OCI-LY1 (cell line): ENCODE measurements at regions not wholly inside any gene's neighbourhood (a gene's known extent, or its start where the extent isn't known, plus 50 kb on each side); places are given as distances from the start of the nearest gene placed in this dataset.

Source experiments
- H2AFZ ChIP-seq: fragments of 200-600 bp; sonication (generic), shearing (Covaris generic); 2 replicates; pipeline ENCODE4 v1.6.0; 2014; ENCODE audit warnings: antibody characterized with exemption, mild to moderate bottlenecking, low read length
- H3F3A ChIP-seq: fragments of 200-600 bp; sonication (generic), shearing (Covaris generic); 2 replicates; pipeline ENCODE4 v1.6.0; 2014; ENCODE audit warnings: mild to moderate bottlenecking, antibody characterized with exemption, low read length, moderate library complexity; ENCODE audit not compliant: insufficient read depth
- H3K27ac ChIP-seq: fragments of 200-600 bp; sonication (generic); 2 replicates; pipeline ENCODE4 v1.5.1; 2014; ENCODE audit warnings: low read length, mixed run types, mild to moderate bottlenecking, low read depth; ENCODE audit not compliant: poor library complexity, severe bottlenecking
- H3K27me3 ChIP-seq: fragments of 200-600 bp; sonication (generic); 2 replicates; pipeline ENCODE4 v1.6.0; 2014; ENCODE audit warnings: antibody characterized with exemption, mild to moderate bottlenecking, low read length, moderate library complexity; ENCODE audit not compliant: insufficient read depth
- H3K36me3 ChIP-seq: fragments of 200-600 bp; sonication (generic); 2 replicates; pipeline ENCODE4 v1.6.1; 2014; ENCODE audit warnings: mild to moderate bottlenecking, antibody characterized with exemption, low read length, moderate library complexity, mixed read lengths; ENCODE audit not compliant: insufficient read depth
- H3K4me1 ChIP-seq: fragments of 200-600 bp; sonication (generic); 2 replicates; pipeline ENCODE4 v1.5.1; 2014; ENCODE audit warnings: mild to moderate bottlenecking, low read length, moderate library complexity; ENCODE audit not compliant: insufficient read depth, severe bottlenecking
- H3K4me2 ChIP-seq: fragments of 200-600 bp; sonication (generic), shearing (Covaris generic); 2 replicates; pipeline ENCODE4 v1.6.1; 2014; ENCODE audit warnings: low read length
- H3K4me3 ChIP-seq: fragments of 200-600 bp; sonication (generic); 2 replicates; pipeline ENCODE4 v1.5.1; 2014; ENCODE audit warnings: low read length, low read depth, mild to moderate bottlenecking, mixed read lengths; ENCODE audit not compliant: poor library complexity, severe bottlenecking
- H3K79me2 ChIP-seq: fragments of 200-600 bp; shearing (Covaris generic); 2 replicates; pipeline ENCODE4 v1.6.1; 2016; ENCODE audit warnings: mixed run types, low read length, mixed read lengths; ENCODE audit not compliant: insufficient read depth
- H3K9ac ChIP-seq: fragments of 200-600 bp; sonication (generic), shearing (Covaris generic); 2 replicates; pipeline ENCODE4 v1.6.1; 2014; ENCODE audit warnings: mild to moderate bottlenecking, low read length, mixed read lengths
- H3K9me2 ChIP-seq: fragments of 200-600 bp; sonication (generic), shearing (Covaris generic); 2 replicates; pipeline ENCODE4 v1.6.1; 2014; ENCODE audit warnings: low read depth, mild to moderate bottlenecking, low read length, mixed read lengths
- H3K9me3 ChIP-seq: fragments of 200-600 bp; shearing (Covaris generic); 2 replicates; pipeline ENCODE4 v1.6.1; 2014; ENCODE audit warnings: low read length, mixed read lengths
- H4K20me1 ChIP-seq: fragments of 200-600 bp; sonication (generic), shearing (Covaris generic); 2 replicates; pipeline ENCODE4 v1.6.0; 2016; ENCODE audit warnings: mild to moderate bottlenecking, low read length; ENCODE audit not compliant: insufficient read depth
- CTCF ChIP-seq: fragments of 200-600 bp; sonication (generic), shearing (Covaris generic); IDR thresholded peaks from 2 replicates; pipeline ENCODE4 v1.5.1; 2017; ENCODE audit warnings: mild to moderate bottlenecking, antibody characterized with exemption, low read length, moderate library complexity, mixed read lengths
- EZH2 ChIP-seq: fragments of 200-600 bp; sonication (generic), shearing (Covaris generic); IDR thresholded peaks from 2 replicates; pipeline ENCODE4 v1.8.0; 2017; ENCODE audit warnings: borderline replicate concordance, mixed run types, mild to moderate bottlenecking, antibody characterized with exemption, low read length, moderate library complexity, mixed read lengths

DNA sequence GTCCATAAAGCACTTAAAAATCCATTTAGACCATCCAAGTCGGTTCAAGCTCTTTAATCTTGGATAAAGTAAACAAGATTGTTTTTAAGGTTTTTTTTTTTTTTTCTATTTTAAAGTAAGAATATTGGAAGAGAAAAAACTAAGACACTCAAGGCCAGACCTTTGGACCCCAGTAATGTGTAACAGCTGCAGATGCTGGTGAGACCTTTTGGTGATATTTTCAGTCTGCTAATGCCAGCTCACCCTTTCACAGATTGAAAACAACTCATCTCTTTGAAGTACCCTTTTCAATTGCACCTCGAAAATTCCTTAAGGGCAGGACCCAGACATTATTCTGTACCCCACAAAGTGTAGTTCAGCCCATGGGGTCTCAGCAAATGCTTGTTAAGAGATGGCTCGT is 260.7 kb upstream of the CTNNB1 start:
- no peaks in the 10 kb centered on the region for H3K4me1 ChIP-seq

DNA sequence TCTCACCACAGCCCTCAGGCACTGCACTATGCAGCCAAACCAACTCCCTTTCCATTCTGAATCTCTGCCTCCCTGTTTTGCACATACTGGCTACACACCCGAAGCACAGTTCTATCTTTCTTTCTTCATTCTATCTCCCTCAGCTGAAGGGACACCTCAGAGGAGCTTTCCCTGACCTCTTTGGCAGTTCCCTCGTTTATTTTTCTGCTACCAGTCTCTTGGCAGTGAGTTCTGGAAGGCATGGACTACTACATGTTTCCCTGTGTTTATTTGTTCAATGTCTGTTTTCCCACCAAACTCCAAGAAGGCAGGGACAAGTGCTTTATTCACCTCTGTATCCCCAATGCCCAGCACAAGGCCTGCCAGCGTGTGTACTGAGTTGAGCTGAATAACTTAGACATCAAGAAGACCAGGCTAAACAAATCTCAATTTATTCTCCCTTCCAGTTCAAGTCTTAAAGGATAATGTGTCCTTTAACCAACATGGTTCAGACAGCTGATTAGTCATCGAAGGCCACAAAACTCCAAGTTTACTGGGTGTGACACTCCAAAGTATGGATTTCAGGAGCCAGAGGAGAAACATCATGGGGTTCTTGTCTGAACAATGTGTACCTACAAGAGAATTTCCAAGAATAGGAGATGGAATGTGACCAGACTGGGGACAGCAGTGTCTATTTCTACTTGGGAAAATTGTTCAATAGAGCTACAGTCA is 260.1 kb upstream of the CTNNB1 start:
- no peaks in the 10 kb centered on the region for H3K9me2 ChIP-seq
- peaks cover 3% of the 10 kb centered on the region; the same call in 1 of the 2 replicates for H3K27me3 ChIP-seq
- H3K4me2 ChIP-seq = no peak overlapping the region
- H3K79me2 ChIP-seq = no peaks in the 10 kb centered on the region
- H4K20me1 ChIP-seq = no peaks in the 10 kb centered on the region
- no peak overlapping the region for H3K4me3 ChIP-seq
- no peak overlapping the region for H3K27ac ChIP-seq
- no peaks in the 10 kb centered on the region for H3F3A ChIP-seq
- no peaks in the 10 kb centered on the region for H3K36me3 ChIP-seq
- no peaks in the 10 kb centered on the region for H3K9me3 ChIP-seq
- H2AFZ ChIP-seq = no peak overlapping the region
- no peaks in the 10 kb centered on the region for H3K4me1 ChIP-seq
- H3K9ac ChIP-seq = no peak overlapping the region
- TF ChIP-seq CTCF (no peak), EZH2 (no peak)

More for the DNA sequence above, 260.7 kb upstream of the CTNNB1 start:
- H3K36me3 ChIP-seq = no peaks in the 10 kb centered on the region
- no peak overlapping the region for H3K4me2 ChIP-seq
- H3K9me2 ChIP-seq = no peaks in the 10 kb centered on the region
- H3K9ac ChIP-seq = no peak overlapping the region
- H3K27me3 ChIP-seq = peaks cover 3% of the 10 kb centered on the region; the same call in 1 of the 2 replicates
- H3K9me3 ChIP-seq = no peaks in the 10 kb centered on the region
- H3K79me2 ChIP-seq = no peaks in the 10 kb centered on the region
- H3K4me3 ChIP-seq = no peak overlapping the region
- no peaks in the 10 kb centered on the region for H3F3A ChIP-seq
- no peak overlapping the region for H2AFZ ChIP-seq
- no peak for TF ChIP-seq CTCF
- TF ChIP-seq EZH2 = no peak
- H3K27ac ChIP-seq = no peak overlapping the region
- no peaks in the 10 kb centered on the region for H4K20me1 ChIP-seq

- H3K9ac ChIP-seq = no peak overlapping the region
Measured at GRCh38 chr3:40939741-40940130, 259.6 kb upstream of the CTNNB1 start.

More at GRCh38 chr3:40939741-40940130, 259.6 kb upstream of the CTNNB1 start:
- Histone ChIP-seq H3K27ac (no peak overlapping the region), H3K27me3 (peaks cover 3% of the 10 kb centered on the region; the same call in 1 of the 2 replicates), H3K9me3 (no peaks in the 10 kb centered on the region), H2AFZ (no peak overlapping the region), H3K36me3 (no peaks in the 10 kb centered on the region), H3K4me3 (no peak overlapping the region), H3K9me2 (no peaks in the 10 kb centered on the region), H3K79me2 (no peaks in the 10 kb centered on the region), H4K20me1 (no peaks in the 10 kb centered on the region), H3K4me1 (no peaks in the 10 kb centered on the region), H3F3A (no peaks in the 10 kb centered on the region), H3K4me2 (no peak overlapping the region)
- TF ChIP-seq CTCF = no peak
- TF ChIP-seq EZH2 = no peak
